Right lobe of liver (tissue), 4 donors: ENCODE measurements at regions not wholly inside any gene's neighbourhood (a gene's known extent, or its start where the extent isn't known, plus 50 kb on each side); places are given as distances from the start of the nearest gene placed in this dataset.

Source experiments
- POLR2A ChIP-seq: fragments of 450-650 bp; IDR thresholded peaks from one replicate; pipeline ENCODE4 v1.6.1; 2017; ENCODE audit warnings: antibody characterized with exemption, mild to moderate bottlenecking
- TF ChIP-seq, protein P1 (sequence below), 4 donors: fragments of 200-600 bp in 3 of 4; fragments of 450-650 bp in 1 of 4; IDR thresholded peaks; one replicate each; pipeline versions ENCODE4 v1.5.1 to v1.8.0; 2016 to 2022; ENCODE audit warnings: antibody characterized with exemption in 4 of 4, mild to moderate bottlenecking in 2 of 4
- donor health status: DM: no; HTN: no; CAD: no.
- donor health status: DM: no; HTN: no; CAD: no.
- donor health status: DM: no; HTN: yes; CAD: no.

DNA sequence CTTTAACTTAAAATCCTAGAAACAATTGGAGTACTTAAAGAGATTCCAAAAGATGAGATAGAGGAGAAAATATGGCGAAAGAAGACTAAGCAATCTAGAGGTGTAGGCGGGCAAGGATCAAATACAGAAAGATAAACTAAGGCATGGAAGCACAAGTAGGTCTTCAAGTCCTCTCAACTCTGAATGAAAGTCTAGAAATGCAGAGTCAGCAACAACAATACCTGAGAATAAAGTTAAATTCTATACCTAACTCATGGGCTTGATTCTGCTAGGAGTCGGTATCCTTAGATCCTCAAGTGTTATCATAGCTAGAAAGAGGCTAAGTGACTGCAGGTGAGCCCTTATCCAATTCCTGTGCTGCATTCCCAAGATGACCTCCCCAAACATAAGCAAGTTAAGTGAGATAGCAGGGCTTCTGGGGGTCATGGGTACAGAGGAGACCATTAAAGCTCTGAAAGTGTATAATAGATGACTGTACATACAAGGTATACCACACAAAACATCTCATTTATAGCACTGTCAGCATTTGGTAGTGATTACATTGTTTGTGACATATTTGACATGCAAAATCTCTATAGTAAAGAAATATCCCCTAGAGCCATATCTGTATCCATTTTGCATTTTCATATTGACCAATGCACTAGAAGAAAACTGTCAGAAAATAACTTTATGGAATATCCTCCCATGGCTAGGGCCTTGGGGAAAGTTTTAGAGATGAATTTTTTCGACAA, 82.5 kb upstream of the ARID2 start:
- TF ChIP-seq POLR2A = no peak
- TF ChIP-seq, protein P1, sequence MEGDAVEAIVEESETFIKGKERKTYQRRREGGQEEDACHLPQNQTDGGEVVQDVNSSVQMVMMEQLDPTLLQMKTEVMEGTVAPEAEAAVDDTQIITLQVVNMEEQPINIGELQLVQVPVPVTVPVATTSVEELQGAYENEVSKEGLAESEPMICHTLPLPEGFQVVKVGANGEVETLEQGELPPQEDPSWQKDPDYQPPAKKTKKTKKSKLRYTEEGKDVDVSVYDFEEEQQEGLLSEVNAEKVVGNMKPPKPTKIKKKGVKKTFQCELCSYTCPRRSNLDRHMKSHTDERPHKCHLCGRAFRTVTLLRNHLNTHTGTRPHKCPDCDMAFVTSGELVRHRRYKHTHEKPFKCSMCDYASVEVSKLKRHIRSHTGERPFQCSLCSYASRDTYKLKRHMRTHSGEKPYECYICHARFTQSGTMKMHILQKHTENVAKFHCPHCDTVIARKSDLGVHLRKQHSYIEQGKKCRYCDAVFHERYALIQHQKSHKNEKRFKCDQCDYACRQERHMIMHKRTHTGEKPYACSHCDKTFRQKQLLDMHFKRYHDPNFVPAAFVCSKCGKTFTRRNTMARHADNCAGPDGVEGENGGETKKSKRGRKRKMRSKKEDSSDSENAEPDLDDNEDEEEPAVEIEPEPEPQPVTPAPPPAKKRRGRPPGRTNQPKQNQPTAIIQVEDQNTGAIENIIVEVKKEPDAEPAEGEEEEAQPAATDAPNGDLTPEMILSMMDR (IDR thresholded peaks at IDR 0.05) = no peak
